ENCODE measurements at regions not wholly inside any gene's neighbourhood (a gene's known extent, or its start where the extent isn't known, plus 50 kb on each side); places are given as distances from the start of the nearest gene placed in this dataset.

- TF ChIP-seq, protein P1, sequence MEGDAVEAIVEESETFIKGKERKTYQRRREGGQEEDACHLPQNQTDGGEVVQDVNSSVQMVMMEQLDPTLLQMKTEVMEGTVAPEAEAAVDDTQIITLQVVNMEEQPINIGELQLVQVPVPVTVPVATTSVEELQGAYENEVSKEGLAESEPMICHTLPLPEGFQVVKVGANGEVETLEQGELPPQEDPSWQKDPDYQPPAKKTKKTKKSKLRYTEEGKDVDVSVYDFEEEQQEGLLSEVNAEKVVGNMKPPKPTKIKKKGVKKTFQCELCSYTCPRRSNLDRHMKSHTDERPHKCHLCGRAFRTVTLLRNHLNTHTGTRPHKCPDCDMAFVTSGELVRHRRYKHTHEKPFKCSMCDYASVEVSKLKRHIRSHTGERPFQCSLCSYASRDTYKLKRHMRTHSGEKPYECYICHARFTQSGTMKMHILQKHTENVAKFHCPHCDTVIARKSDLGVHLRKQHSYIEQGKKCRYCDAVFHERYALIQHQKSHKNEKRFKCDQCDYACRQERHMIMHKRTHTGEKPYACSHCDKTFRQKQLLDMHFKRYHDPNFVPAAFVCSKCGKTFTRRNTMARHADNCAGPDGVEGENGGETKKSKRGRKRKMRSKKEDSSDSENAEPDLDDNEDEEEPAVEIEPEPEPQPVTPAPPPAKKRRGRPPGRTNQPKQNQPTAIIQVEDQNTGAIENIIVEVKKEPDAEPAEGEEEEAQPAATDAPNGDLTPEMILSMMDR (IDR thresholded peaks at IDR 0.05 in 4 of 5, conservative IDR thresholded peaks at IDR 0.05 in 1 of 5) = no peak
- no peak for TF ChIP-seq POLR2A (IDR thresholded peaks at IDR 0.05)
Measured at GRCh38 chr7:16365952-16366351, 55.4 kb downstream of the CRPPA start.
